ENCODE measurements at regions not wholly inside any gene's neighbourhood (a gene's known extent, or its start where the extent isn't known, plus 50 kb on each side); places are given as distances from the start of the nearest gene placed in this dataset.

DNA sequence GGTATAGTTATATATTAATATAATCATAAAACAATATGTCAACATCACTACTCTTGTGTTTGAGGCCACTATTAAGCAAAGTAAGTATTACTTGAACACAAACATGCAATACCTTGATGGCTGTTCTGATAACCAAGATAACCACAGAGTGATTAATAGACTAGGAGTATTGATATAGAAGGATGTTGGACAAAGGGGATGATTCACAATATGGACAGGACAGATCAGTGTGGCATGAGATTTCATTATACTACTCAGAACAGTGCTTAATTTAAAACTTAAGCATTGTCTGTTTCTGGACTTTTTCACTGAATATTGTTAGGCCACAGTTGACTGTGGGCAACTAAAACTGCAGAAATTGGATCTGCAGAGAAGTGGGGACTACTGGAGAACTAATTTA is 384.2 kb downstream of the SLITRK1 start:
- TF ChIP-seq, protein P1, sequence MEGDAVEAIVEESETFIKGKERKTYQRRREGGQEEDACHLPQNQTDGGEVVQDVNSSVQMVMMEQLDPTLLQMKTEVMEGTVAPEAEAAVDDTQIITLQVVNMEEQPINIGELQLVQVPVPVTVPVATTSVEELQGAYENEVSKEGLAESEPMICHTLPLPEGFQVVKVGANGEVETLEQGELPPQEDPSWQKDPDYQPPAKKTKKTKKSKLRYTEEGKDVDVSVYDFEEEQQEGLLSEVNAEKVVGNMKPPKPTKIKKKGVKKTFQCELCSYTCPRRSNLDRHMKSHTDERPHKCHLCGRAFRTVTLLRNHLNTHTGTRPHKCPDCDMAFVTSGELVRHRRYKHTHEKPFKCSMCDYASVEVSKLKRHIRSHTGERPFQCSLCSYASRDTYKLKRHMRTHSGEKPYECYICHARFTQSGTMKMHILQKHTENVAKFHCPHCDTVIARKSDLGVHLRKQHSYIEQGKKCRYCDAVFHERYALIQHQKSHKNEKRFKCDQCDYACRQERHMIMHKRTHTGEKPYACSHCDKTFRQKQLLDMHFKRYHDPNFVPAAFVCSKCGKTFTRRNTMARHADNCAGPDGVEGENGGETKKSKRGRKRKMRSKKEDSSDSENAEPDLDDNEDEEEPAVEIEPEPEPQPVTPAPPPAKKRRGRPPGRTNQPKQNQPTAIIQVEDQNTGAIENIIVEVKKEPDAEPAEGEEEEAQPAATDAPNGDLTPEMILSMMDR (IDR thresholded peaks at IDR 0.05), result no peak
- TF ChIP-seq POLR2A (IDR thresholded peaks at IDR 0.05) (no peak), EP300 (IDR thresholded peaks at IDR 0.05) (no peak)

All from sigmoid colon (tissue), 4 donors.